ENCODE measurements at regions not wholly inside any gene's neighbourhood (a gene's known extent, or its start where the extent isn't known, plus 50 kb on each side); places are given as distances from the start of the nearest gene placed in this dataset.
"Not testable (repeated sequence)": the region's sequence is repeated elsewhere in the genome, so short reads cannot be mapped to it uniquely, and the experiment has no call there.

- peak; percentile 6 for DNase-seq
Measured at GRCh38 chr3:137121704-137122314, 164.0 kb downstream of the IL20RB start.

GRCh38 chr3:137131081-137131480 lies 173.3 kb downstream of the IL20RB start:
- no peak for DNase-seq

- no peak for DNase-seq
Measured at GRCh38 chr3:137134431-137134830, 176.6 kb downstream of the IL20RB start.

- no peak for DNase-seq
Measured at GRCh38 chr3:137148406-137148805, 190.6 kb downstream of the IL20RB start.

- no peak for DNase-seq
Measured at GRCh38 chr3:137148917-137149316, 191.1 kb downstream of the IL20RB start.

GRCh38 chr3:137150825-137151224 lies 193.0 kb downstream of the IL20RB start:
- no peak for DNase-seq

- not testable (repeated sequence) for DNase-seq
Measured at GRCh38 chr3:137153046-137153445, 195.3 kb downstream of the IL20RB start.

- DNase-seq: no peak
Measured at GRCh38 chr3:137163241-137163871, 205.6 kb downstream of the IL20RB start.

- DNase-seq: no peak
Measured at GRCh38 chr3:137163958-137164357, 206.2 kb downstream of the IL20RB start.

GRCh38 chr3:137165117-137165806 lies 207.5 kb downstream of the IL20RB start:
- peak; percentile 4 for DNase-seq

GRCh38 chr3:137171834-137172603 lies 214.2 kb downstream of the IL20RB start:
- DNase-seq: no peak

- DNase-seq: no peak
Measured at GRCh38 chr3:137172728-137173127, 214.9 kb downstream of the IL20RB start.

- DNase-seq: no peak
Measured at GRCh38 chr3:137174514-137174913, 216.7 kb downstream of the IL20RB start.

- DNase-seq: no peak
Measured at GRCh38 chr3:137180220-137180619, 222.4 kb downstream of the IL20RB start.

- no peak for DNase-seq
Measured at GRCh38 chr3:137191133-137191923, 233.5 kb downstream of the IL20RB start.

- DNase-seq: no peak
Measured at GRCh38 chr3:137191951-137192350, 234.2 kb downstream of the IL20RB start.

- DNase-seq: no peak
Measured at GRCh38 chr3:137194301-137194700, 236.5 kb downstream of the IL20RB start.

- not testable (repeated sequence) for DNase-seq
Measured at GRCh38 chr3:137198374-137198773, 240.6 kb downstream of the IL20RB start.

GRCh38 chr3:137199678-137200077 lies 241.9 kb downstream of the IL20RB start:
- DNase-seq: no peak

- DNase-seq: no peak
Measured at GRCh38 chr3:137201066-137201465, 243.3 kb downstream of the IL20RB start.

- DNase-seq: no peak
Measured at GRCh38 chr3:137202941-137203340, 245.2 kb downstream of the IL20RB start.

GRCh38 chr3:137204409-137204808 lies 246.6 kb downstream of the IL20RB start:
- DNase-seq: no peak

Data from fibroblast of skin of abdomen (primary cell).